GM18951 (cell line): ENCODE measurements at regions not wholly inside any gene's neighbourhood (a gene's known extent, or its start where the extent isn't known, plus 50 kb on each side); places are given as distances from the start of the nearest gene placed in this dataset.

Source experiments
- POLR2A ChIP-seq: IDR thresholded peaks from 4 replicates; pipeline ENCODE4 v1.6.1; 2011; ENCODE audit warnings: mild to moderate bottlenecking; ENCODE audit not compliant: insufficient read length, insufficient read depth; ENCODE audit errors: extremely low read depth
- in situ Hi-C: fragments of 300-500 bp; cut with MboI; formaldehyde crosslinking; loops from one replicate; pipeline ENCODE4 v1.12.0; 2022; ENCODE audit warnings: low sequenced_read_pairs, mixed read lengths, inconsistent platforms; ENCODE audit not compliant: unreplicated experiment

DNA sequence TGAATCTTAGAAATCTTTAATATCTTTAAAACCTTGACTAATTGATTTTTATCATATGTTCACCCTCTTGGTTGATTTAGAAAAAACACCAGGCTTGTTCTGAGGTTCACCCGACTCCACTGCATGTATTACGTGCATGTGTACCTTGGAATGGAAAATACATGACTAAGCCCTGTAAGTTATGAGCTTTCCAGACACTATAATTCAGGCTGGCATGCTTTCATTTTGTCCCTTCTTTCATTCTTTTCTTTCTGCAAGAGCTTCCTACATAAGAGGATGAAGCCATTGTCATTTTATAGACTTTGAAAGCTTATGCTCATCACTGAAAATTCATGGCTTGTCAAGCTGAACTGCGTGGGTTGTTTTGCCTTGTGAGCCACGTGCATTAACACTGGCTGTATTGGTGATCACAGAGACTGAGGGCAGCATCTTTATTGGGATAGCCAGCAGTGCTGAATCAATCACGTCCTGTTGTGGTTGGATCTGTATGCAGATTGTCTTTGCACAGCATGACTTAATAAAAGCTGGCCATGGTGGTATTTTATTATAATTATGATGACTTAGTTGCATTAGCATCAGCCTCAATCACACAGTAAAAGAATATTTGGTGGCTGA lies 141.9 kb downstream of the SLIT2 start:
- no peak for TF ChIP-seq POLR2A
- in situ Hi-C loops: no loop called here

DNA sequence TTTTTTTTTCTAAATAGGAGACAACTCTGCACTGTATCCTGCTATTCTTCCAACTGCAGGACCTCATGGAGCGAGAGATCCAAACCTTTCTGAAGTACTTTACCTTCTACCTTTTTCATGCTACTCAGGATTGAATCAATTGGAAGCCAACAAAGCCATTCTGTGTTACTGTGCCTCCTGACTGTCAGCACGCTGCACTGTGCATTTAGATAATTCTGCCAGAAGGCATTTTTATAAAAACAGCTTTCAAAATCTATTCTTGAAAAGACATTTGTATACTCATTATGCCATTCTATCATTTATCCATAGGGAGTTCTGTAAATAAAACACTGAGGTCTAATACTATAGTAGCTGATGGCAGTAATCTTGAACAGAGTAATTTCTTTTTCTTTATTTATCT lies 142.8 kb downstream of the SLIT2 start:
- in situ Hi-C loops: no loop called here
- TF ChIP-seq POLR2A: no peak

DNA sequence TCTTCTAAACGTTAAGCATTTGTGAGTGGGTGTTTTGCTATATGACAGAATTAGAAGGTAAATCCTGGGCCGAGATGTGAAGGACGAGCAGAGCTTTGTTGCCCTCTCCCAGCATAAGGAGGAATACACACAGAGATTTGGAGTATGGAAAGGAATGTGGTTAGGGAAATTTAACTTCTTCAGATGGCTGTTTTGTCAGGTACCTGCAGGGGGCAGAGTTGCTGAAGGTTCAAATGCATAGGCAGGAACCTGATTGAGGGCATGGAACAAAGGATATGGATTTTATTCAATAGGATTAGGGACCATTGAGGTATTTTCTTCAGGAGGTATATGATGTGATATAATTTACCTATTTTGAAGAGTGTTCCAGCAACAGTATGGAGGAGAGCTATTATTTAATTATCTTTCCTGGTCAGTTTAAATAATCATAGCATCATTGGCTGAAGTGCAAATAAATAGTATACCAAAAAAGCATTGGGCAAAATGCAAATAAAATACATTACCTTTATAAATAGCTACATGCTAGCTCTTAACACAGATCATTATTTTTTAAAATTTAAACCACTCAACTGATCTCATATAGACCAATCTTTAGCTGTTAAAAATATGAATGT lies 143.6 kb downstream of the SLIT2 start:
- in situ Hi-C loops: no loop called here
- no peak for TF ChIP-seq POLR2A

DNA sequence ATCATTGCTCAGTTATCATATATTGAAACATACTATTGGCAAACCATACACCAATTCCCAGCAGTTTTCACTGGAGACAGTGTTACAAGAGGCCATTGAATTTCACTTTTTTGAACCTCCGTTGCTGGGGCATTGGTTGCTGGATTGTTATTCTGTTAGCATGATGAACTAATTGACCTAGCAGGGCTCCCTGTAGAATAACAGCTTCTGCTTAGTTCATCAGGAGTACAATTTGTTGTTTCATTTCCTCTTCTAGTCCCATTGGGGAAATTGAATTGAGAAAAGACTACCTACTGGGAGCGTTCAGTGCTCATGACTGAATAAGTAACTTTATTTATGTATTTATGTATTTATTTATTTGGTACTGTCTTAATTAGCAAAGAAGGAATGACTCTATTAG lies 151.6 kb downstream of the SLIT2 start:
- no peak for TF ChIP-seq POLR2A
- in situ Hi-C loops: no loop called here

DNA sequence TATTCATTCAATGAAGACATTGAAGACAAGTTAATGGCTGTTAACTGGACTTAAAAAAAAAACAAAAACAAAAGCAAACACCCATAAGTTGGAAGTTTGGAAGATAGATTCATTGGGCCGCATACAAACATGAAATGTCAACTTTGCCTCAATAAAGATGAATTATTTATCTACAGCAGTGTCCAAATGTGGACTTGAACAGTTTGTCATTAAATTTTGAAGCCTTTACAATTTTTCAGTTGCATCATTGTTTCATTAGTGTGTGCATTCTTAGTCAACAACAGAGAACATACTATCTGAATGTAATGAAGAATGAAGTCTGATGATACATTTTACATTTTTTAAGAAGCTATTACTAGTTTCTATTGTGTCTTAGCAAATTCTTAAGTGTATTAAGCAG lies 152.1 kb downstream of the SLIT2 start:
- no peak for TF ChIP-seq POLR2A
- in situ Hi-C loops: no loop called here

DNA sequence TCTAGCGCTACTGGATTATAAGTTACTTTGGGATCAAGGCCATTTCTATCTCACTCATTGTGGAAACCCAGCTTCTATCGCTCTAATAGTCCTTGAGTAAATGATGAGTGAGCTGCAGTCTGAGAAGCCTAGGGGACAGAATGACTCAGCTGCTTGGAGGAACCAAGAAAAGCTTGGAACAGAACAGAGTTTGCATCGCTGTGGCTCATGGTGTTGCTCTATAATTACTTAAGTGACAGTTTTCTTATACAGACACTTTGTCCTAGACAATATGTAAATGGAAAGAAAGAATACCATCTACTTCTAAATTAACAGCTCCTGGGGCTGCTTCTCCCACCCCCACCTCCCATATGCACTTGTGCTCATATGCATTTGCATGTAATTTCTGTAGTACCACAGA lies 156.9 kb downstream of the SLIT2 start:
- no peak for TF ChIP-seq POLR2A
- in situ Hi-C loops: no loop called here

DNA sequence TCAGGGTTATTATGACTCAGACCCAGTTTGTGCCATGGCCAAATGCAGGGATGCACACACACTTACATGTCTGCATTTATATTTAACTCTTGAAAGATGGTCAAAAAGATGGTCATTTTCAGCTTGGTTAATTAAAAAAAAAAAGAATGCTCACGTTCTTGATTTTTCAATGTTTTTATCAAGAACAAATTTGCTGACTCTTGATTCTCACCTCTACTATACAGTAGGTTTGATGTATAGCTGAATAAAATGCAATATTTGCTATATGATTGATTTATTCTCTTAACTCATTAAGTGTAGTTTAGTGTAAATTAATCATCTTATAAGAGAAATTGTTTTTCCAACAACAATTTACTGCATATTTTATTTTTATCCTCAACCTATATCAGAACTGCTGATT lies 160.4 kb downstream of the SLIT2 start:
- no peak for TF ChIP-seq POLR2A
- in situ Hi-C loops: no loop called here

DNA sequence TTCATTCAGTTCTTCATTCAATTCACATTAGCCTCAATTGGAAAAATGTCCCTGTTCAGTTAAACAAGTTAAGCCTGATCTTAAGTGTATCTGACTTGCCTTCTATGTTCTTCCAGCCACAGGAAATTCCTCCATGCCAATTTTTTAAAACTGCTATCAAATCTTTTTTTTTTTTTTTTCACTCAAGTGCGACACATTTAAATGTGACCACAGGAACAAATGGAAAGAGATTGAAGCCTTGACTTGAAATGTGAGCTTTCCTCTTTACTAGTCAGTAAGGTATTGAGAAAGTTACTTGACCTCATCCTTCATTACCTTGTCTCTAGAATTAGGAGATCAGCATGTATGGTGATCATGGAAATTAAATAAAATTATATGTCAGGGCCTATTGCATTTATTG lies 165.1 kb downstream of the SLIT2 start:
- in situ Hi-C loops: no loop called here

DNA sequence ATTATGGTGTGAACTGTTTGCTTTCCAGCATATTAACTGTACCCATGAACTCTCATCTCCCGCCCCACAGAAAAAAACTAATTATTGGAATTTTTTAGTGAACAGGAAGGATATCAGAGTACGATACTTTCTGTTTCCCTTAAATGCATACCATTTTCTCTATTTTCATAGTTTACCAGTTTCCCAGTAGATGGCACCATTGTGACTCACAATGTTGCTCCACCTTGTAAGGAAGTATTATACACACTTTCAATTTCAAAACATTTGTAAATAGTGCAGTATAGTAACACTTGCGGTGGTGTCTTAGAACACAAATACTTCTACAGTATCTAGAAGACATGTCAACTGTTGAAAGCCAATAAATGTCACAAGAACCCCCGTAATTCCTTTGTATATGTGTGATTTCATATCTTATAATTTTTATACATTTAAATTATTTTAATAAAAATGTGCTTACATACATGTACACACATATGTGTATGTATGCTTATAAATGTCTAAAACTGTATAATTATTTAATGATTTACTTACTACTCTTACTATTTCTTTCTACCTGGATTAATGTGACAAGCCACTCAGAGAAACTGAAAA lies 167.3 kb downstream of the SLIT2 start:
- no peak for TF ChIP-seq POLR2A
- in situ Hi-C loops: no loop called here

More for the DNA sequence above, 165.1 kb downstream of the SLIT2 start:
- no peak for TF ChIP-seq POLR2A

DNA sequence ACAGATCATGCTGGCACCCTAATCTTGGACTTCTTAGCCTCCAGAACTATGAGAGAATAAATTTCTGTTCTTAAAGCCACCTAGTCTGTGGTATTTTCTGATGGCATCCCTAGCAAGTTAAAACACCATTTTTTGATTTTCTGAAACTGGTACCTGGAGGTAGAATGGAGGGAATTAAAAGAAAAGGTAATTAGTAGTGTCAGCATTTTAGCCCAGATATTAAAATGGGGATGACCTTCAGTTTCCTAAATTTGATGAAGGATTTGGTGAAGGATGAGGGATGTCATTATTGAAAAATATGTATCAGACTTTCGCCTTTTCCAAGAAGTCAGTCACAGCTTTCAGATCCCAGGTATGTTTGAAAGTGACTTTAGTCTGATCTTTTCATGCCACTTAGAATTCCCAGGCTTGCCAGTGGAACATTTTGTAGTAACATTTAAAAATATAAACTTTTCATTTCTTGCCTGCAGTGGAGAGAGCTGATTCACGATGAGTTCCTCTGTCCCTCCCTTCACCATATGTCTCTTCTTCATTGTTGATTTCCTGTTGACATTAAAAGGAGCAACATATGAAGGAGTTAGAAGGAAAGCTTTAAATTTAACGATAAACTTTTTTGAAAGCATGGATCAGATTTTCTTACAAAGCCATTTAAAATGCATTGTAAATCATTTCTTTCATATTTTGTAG lies 169.4 kb downstream of the SLIT2 start:
- no peak for TF ChIP-seq POLR2A
- in situ Hi-C loops: loop anchor here (10.0 kb wide), 1 partner anchor 264 kb away; no protein-coding TSS in a partner anchor

DNA sequence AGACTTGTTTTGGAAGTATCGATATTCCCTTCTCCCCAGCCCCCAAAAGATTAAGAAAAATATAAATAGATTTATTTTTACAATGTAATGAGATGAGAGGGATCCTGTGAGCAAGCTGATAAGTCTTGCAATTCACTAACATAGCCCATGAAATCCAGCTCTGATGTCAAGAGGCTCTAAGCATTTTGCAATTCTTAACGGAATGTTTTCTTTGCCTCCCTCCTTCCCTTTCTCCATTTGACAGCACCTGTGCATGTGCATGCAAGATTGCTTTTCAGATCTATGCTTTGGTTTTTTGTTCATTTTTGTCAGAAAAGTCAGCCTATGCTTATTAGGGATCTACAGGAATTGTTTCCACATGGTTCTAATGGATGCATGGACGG lies 169.9 kb downstream of the SLIT2 start:
- in situ Hi-C loops: loop anchor here (10.0 kb wide), 1 partner anchor 263 kb away; no protein-coding TSS in a partner anchor
- no peak for TF ChIP-seq POLR2A

DNA sequence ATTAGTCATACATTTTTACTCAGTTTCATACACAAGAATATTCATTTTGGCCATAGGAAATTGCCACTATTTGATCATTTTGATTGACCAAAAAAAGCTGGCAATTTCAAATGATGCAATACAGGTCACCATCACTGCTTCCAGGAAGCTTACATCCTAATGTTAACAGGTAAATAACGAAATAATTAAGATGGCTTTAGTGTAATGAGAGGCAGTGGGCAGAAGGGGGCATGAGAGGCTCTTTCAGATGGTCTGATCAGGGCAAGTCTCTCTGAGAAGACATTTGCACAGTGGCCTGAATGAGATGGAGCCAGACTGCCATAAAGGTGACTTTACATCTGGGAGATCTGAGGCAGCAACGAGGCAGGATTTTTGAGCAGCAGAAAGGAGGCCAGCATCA lies 170.7 kb downstream of the SLIT2 start:
- TF ChIP-seq POLR2A: no peak
- in situ Hi-C loops: loop anchor here (10.0 kb wide), 1 partner anchor 262 kb away; no protein-coding TSS in a partner anchor

DNA sequence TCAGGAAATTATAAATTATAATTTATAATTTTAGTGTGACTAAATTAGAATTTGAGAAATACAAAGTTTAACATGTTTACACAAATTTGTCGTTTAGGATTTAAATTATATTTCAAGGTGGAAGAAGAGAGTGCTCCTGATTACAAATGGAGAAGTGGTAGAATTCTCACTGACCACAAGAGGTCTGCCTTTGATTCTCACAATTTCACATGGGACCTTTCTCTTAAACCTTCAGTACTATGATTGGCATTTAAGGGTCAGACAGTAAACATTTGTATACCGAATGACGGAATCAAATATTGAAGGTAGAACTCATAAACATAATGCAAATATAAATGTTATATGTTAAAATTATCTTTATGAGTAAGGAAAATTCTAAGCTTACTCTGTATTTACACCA lies 171.7 kb downstream of the SLIT2 start:
- in situ Hi-C loops: loop anchor here (10.0 kb wide), 1 partner anchor 261 kb away; no protein-coding TSS in a partner anchor
- TF ChIP-seq POLR2A: no peak
